Gastrocnemius medialis (tissue), 4 donors: ENCODE measurements at regions not wholly inside any gene's neighbourhood (a gene's known extent, or its start where the extent isn't known, plus 50 kb on each side); places are given as distances from the start of the nearest gene placed in this dataset.

Experiments used
- CTCF ChIP-seq, 5 experiments: fragments of 450-650 bp in 3 of 5; fragments of 200-600 bp in 2 of 5; sonication (generic) in 2 of 5; IDR thresholded peaks in 4 of 5; conservative IDR thresholded peaks in 1 of 5; 1 replicate in 4 of 5; 2 replicates in 1 of 5; pipeline ENCODE4 v1.5.1; 2016 to 2019; ENCODE audit warnings: antibody characterized with exemption in 5 of 5, mild to moderate bottlenecking in 3 of 5, moderate library complexity in 3 of 5
- POLR2A ChIP-seq, 2 donors: fragments of 450-650 bp; IDR thresholded peaks; one replicate each; pipeline ENCODE4 v1.6.1; 2017; ENCODE audit warnings: antibody characterized with exemption in 2 of 2, mild to moderate bottlenecking in 2 of 2, moderate library complexity in 2 of 2

GRCh38 chr11:131160846-131161245 lies 209.6 kb upstream of the NTM start:
- TF ChIP-seq POLR2A (IDR thresholded peaks at IDR 0.05) = no peak
- TF ChIP-seq CTCF (IDR thresholded peaks at IDR 0.05 in 4 of 5, conservative IDR thresholded peaks at IDR 0.05 in 1 of 5) = no peak
